Astrocyte of the spinal cord (primary cell): ENCODE measurements at regions not wholly inside any gene's neighbourhood (a gene's known extent, or its start where the extent isn't known, plus 50 kb on each side); places are given as distances from the start of the nearest gene placed in this dataset.

Experiments used
- DNase-seq: peaks from one replicate; pipeline ENCODE4 v3.0.0; 2011; ENCODE audit warnings: low read depth, low spot score
- H3K4me3 ChIP-seq: 2 replicates; pipeline ENCODE4 v1.5.1; 2011; ENCODE audit warnings: low read depth, mild to moderate bottlenecking, low read length, moderate library complexity
- CTCF ChIP-seq: IDR thresholded peaks from 2 replicates; pipeline ENCODE4 v1.5.1; 2012; ENCODE audit warnings: low read depth, mild to moderate bottlenecking, low read length, inconsistent platforms
- in situ Hi-C: cut with HindIII; loops from 2 replicates; pipeline ENCODE4 v1.10.0; 2017; ENCODE audit warnings: low sequenced_read_pairs

GRCh38 chr4:20572976-20573375 is 127.3 kb upstream of the PACRGL start:
- in situ Hi-C loops: no loop called here
- H3K4me3 ChIP-seq: no peak overlapping the region
- no peak for TF ChIP-seq CTCF
- DNase-seq: no peak

- in situ Hi-C loops: no loop called here
- DNase-seq: no peak
- no peak overlapping the region for H3K4me3 ChIP-seq
- no peak for TF ChIP-seq CTCF
Measured at GRCh38 chr4:20574986-20575385, 125.3 kb upstream of the PACRGL start.

GRCh38 chr4:20575486-20575885 is 124.8 kb upstream of the PACRGL start:
- no peak for TF ChIP-seq CTCF
- no peak overlapping the region for H3K4me3 ChIP-seq
- in situ Hi-C loops: no loop called here
- DNase-seq: no peak

GRCh38 chr4:20576861-20577260 is 123.4 kb upstream of the PACRGL start:
- DNase-seq: no peak
- no peak for TF ChIP-seq CTCF
- in situ Hi-C loops: no loop called here
- no peak overlapping the region for H3K4me3 ChIP-seq

- in situ Hi-C loops: no loop called here
- DNase-seq: no peak
- TF ChIP-seq CTCF: no peak
Measured at GRCh38 chr4:20577702-20578101, 122.6 kb upstream of the PACRGL start.

GRCh38 chr4:20580907-20581306 is 119.4 kb upstream of the PACRGL start:
- no peak overlapping the region for H3K4me3 ChIP-seq
- DNase-seq: no peak
- TF ChIP-seq CTCF: no peak
- in situ Hi-C loops: no loop called here

More at GRCh38 chr4:20577702-20578101, 122.6 kb upstream of the PACRGL start:
- no peak overlapping the region for H3K4me3 ChIP-seq

- DNase-seq: no peak
- no peak overlapping the region for H3K4me3 ChIP-seq
- in situ Hi-C loops: no loop called here
Measured at GRCh38 chr4:20589436-20589835, 110.8 kb upstream of the PACRGL start.

More at GRCh38 chr4:20589436-20589835, 110.8 kb upstream of the PACRGL start:
- TF ChIP-seq CTCF: no peak
